Common myeloid progenitor, CD34-positive (primary cell): ENCODE measurements at regions not wholly inside any gene's neighbourhood (a gene's known extent, or its start where the extent isn't known, plus 50 kb on each side); places are given as distances from the start of the nearest gene placed in this dataset.

Source experiments
- CTCF ChIA-PET: fragments of 350-600 bp; sonication (Branson Sonifier 250); formaldehyde crosslinking; loops from one replicate; lab custom pipeline; 2021; ENCODE audit warnings: antibody characterized with exemption; lab: Charles Lee
- POLR2A ChIA-PET: fragments of 350-600 bp; sonication (Branson Sonifier 250); formaldehyde crosslinking; loops from one replicate; lab custom pipeline; 2021; ENCODE audit warnings: antibody characterized with exemption; lab: Charles Lee
- DNase-seq, 3 donors: peaks; one replicate each; pipeline versions ENCODE4 v3.0.0 to v3.0.0-alpha.2; 2013
- H3K27ac ChIP-seq, 2 experiments: 1 replicate in 1 of 2; 2 replicates in 1 of 2; pipeline ENCODE4 v1.7.0; 2013; ENCODE audit warnings: inconsistent platforms in 2 of 2, low read length in 2 of 2, mild to moderate bottlenecking in 2 of 2, low read depth in 1 of 2, moderate library complexity in 1 of 2; ENCODE audit not compliant: severe bottlenecking in 2 of 2, insufficient read depth in 1 of 2, poor library complexity in 1 of 2
- H3K27me3 ChIP-seq, 5 experiments: replicated peaks in 2 of 5; 1 replicate in 3 of 5; 2 replicates in 2 of 5; pipeline versions ENCODE4 v1.6.1 to v1.7.0; 2013; ENCODE audit warnings: low read length in 4 of 5, mild to moderate bottlenecking in 2 of 5, moderate library complexity in 2 of 5, inconsistent platforms in 1 of 5; ENCODE audit not compliant: insufficient read depth in 5 of 5, control insufficient read depth in 4 of 5
- H3K36me3 ChIP-seq, 4 experiments: 1 replicate in 2 of 4; 2 replicates in 2 of 4; pipeline versions ENCODE4 v1.6.1 to v1.7.0; 2013; ENCODE audit warnings: low read length in 3 of 4, control low read depth in 1 of 4, mild to moderate bottlenecking in 1 of 4; ENCODE audit not compliant: control insufficient read depth in 4 of 4, insufficient read depth in 4 of 4
- H3K4me1 ChIP-seq, 4 experiments: 1 replicate in 3 of 4; 2 replicates in 1 of 4; pipeline versions ENCODE4 v1.6.1 to v1.7.1; 2013; ENCODE audit warnings: low read length in 3 of 4, mild to moderate bottlenecking in 3 of 4, control low read depth in 1 of 4, inconsistent platforms in 1 of 4, moderate library complexity in 1 of 4; ENCODE audit not compliant: control insufficient read depth in 4 of 4, insufficient read depth in 4 of 4; ENCODE audit errors: control extremely low read depth in 1 of 4
- H3K4me3 ChIP-seq, 7 experiments: 1 replicate in 4 of 7; 2 replicates in 3 of 7; pipeline versions ENCODE4 v1.5.1 to v1.7.0; 2013; ENCODE audit warnings: mild to moderate bottlenecking in 7 of 7, low read length in 6 of 7, moderate library complexity in 6 of 7, inconsistent platforms in 2 of 7, low read depth in 2 of 7, control low read depth in 1 of 7; ENCODE audit not compliant: insufficient read depth in 4 of 7, control insufficient read depth in 1 of 7; ENCODE audit errors: extremely low read depth in 1 of 7
- H3K9me3 ChIP-seq, 5 experiments: 1 replicate in 4 of 5; 2 replicates in 1 of 5; pipeline versions ENCODE4 v1.6.1 to v1.7.1; 2013; ENCODE audit warnings: low read length in 4 of 5, mild to moderate bottlenecking in 2 of 5, inconsistent platforms in 1 of 5, low read depth in 1 of 5, moderate library complexity in 1 of 5; ENCODE audit not compliant: control insufficient read depth in 4 of 5, insufficient read depth in 2 of 5; ENCODE audit errors: control extremely low read depth in 1 of 5
- WGBS: methylation state at CpG from one replicate; pipeline ENCODE4 v1.1.5; 2013; ENCODE audit not compliant: insufficient coverage; 5-methylcytosine and 5-hydroxymethylcytosine counted together

DNA sequence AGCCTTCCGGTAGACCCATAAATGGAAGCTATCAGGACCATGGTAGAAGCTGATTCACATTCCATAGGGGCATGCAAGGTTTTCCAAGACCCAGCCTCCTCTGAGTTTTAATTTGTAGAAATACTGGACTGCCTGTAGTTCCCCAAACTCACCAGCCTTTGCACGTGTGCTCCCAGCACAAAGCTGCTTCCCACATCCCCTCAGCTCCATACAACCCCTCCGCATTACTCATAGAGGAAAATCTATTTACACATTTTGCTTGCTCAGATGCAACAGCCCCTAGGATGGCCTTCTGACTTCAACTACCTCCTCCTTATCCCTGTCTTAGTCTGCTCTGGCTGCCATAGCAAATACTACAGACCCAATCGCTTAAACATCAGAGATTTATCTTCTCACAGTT, 336.2 kb downstream of the SETD4 start:
- H3K36me3 ChIP-seq: no peaks in the 10 kb centered on the region
- H3K9me3 ChIP-seq: peaks cover 0 to 3% (median 0%) of the 10 kb centered on the region in 5 experiments
- H3K27me3 ChIP-seq: peaks cover 0 to 2% (median 0%) of the 10 kb centered on the region in 5 experiments
- CTCF ChIA-PET: no interaction called here
- H3K4me1 ChIP-seq: peaks cover 0 to 4% (median under 1%) of the 10 kb centered on the region in 4 experiments
- WGBS: 95% methylated on average over 2 of the region's 4 CpGs
- DNase-seq: no peak
- no peak overlapping the region for H3K4me3 ChIP-seq
- H3K27ac ChIP-seq: no peak overlapping the region
- POLR2A ChIA-PET: no interaction called here

DNA sequence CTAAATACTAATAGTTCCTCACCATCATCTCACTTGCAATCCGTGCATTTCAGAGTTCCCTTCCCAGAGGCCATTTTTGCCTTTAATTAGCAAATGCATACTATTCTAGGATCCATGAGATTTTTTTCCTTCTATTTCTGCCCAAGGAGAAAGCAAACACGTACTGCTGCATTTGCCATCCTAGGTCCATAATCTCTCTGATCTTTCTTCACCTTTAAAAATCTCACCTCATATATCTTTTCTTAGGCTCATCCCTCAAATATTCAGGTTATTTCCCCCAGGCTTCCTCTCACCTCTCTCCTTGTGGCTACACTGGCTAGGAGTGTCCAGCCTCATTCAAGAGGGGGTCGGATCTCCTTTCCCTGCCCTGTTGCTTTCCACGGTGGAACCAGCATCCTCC, 338.6 kb downstream of the SETD4 start:
- ChIA-PET POLR2A (no interaction called here), CTCF (no interaction called here)
- Histone ChIP-seq H3K4me1 (peaks cover 0 to 4% (median under 1%) of the 10 kb centered on the region in 4 experiments), H3K9me3 (peaks cover 0 to 3% (median 0%) of the 10 kb centered on the region in 5 experiments), H3K4me3 (no peak overlapping the region), H3K36me3 (no peaks in the 10 kb centered on the region), H3K27me3 (peaks cover 0 to 3% (median 0%) of the 10 kb centered on the region in 5 experiments), H3K27ac (no peak overlapping the region)
- no peak for DNase-seq
- 87% methylated on average over 4 of the region's 4 CpGs for WGBS

DNA sequence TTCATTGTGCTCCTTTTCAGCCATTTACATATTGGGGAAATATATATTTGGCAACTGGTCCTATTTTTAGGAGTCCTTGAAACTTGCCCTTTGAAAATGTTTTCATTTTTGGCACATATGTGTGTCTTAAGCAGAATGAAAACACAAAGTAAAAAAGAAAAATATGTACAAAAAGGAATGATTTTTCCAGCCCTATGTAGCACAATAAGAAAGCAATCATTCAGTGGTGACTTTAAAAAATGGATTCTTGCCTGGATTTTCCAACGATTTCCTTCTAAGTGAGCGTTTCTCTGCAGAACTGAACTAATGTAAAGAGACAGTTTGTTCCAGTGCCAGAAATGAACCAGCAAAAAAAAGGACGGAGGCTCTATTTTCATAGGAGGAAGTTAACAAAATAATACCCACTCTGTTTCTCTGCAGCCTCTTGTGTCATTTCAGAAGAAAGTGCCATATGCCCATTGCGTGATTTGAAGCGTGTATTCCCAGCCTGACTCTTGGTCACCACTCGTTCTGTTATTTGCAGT, 340.1 kb downstream of the SETD4 start:
- POLR2A ChIA-PET: no interaction called here

DNA sequence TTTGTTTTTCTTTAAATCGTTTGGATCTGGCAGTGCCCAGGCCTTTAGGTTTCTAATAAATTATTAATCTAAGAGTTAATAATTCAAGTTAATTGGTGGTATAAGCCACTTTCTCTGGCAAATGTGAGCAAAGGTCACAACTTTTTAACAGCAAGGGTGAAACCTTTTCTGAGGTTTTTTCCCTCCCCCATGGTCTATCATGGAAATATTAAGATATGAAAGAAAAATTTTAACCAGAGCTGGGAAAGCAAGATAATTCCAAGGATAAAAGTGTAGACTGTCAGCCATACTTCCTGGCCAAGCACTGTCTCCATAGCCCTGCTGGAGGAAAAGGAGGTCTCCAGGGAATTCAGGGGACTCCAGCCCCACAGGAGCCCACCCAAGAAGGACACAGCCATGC, 341.2 kb downstream of the SETD4 start:
- ChIA-PET POLR2A (no interaction called here), CTCF (no interaction called here)
- no CpG with 5 or more reads among the region's 1 CpG for WGBS
- Histone ChIP-seq H3K4me3 (no peak overlapping the region), H3K9me3 (peaks cover 0 to 3% (median 0%) of the 10 kb centered on the region in 5 experiments), H3K36me3 (no peaks in the 10 kb centered on the region), H3K4me1 (peaks cover 0 to 4% (median under 1%) of the 10 kb centered on the region in 4 experiments), H3K27ac (no peak overlapping the region), H3K27me3 (peaks cover 0 to 3% (median 0%) of the 10 kb centered on the region in 5 experiments)
- DNase-seq: no peak

More for the DNA sequence above, 340.1 kb downstream of the SETD4 start:
- CTCF ChIA-PET: no interaction called here
- WGBS: 16% methylated on average over 6 of the region's 6 CpGs
- peaks cover 0 to 3% (median 0%) of the 10 kb centered on the region in 5 experiments for H3K9me3 ChIP-seq
- no peak overlapping the region for H3K27ac ChIP-seq
- H3K36me3 ChIP-seq: no peaks in the 10 kb centered on the region
- DNase-seq: peak in 2 of 3 donors; percentile 26 to 27
- peaks cover 0 to 4% (median under 1%) of the 10 kb centered on the region in 4 experiments for H3K4me1 ChIP-seq
- no peak overlapping the region for H3K4me3 ChIP-seq
- H3K27me3 ChIP-seq: peaks cover 0 to 3% (median 0%) of the 10 kb centered on the region in 5 experiments

DNA sequence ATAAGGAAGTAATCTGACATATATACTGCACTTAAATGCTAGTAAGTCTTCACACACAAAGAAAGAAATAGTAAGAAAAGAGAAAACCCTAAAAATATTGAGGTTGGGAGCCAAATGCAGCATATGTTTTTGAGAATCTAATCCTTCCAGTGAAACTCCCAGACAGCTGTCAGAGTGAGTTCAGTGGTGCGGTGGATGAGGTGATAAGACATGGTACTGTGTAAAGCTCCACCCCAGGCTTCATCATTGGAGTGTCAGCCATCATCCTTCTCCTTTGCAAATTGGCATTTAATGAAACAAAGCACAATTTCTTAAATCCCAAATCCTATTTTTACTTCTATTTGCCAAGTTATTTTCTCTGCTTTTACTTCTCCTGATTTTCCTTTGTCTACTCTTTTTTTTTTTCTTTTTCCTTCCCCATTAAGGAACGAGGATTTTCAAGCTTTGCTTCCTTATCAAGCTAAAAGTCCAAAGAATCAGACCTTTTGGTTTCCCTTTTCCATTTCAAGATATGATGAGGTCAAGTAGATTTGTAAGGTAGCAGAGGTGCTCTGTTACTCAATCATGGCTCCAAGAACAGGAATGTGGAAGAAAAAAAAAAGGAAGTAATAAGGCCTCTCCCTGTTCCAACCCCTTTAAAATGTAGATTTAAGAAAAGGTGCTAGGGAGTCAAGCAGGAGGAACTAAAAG, 343.3 kb downstream of the SETD4 start:
- WGBS: no CpG with 5 or more reads among the region's 2 CpGs
- Histone ChIP-seq H3K4me3 (no peak overlapping the region), H3K36me3 (no peaks in the 10 kb centered on the region), H3K4me1 (peaks cover 0 to 4% (median under 1%) of the 10 kb centered on the region in 4 experiments), H3K9me3 (no peaks in the 10 kb centered on the region), H3K27me3 (peaks cover 0 to 3% (median 0%) of the 10 kb centered on the region in 5 experiments), H3K27ac (no peak overlapping the region)
- CTCF ChIA-PET: no interaction called here
- no peak for DNase-seq
- POLR2A ChIA-PET: no interaction called here

DNA sequence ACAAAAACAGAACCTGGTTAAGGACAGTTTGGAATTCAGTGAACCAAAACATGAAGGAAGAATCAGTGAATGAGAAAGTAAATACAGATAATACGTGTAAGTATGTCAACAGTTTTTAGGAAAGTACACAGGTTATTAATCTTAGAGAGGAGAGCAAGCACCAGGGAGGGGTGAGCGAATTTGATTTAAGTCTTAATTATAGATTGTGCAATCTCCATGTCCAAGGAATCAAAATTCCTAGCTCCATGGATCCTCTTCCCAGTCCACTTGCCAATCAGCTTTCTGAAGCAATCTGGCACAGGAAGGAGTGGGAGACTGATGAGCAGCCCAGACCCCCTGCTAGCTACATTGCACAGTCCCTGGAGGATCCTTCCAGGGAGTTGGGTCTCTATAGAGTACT, 346.4 kb downstream of the SETD4 start:
- CTCF ChIA-PET: no interaction called here
- Histone ChIP-seq H3K27me3 (peaks cover 0 to 3% (median 0%) of the 10 kb centered on the region in 5 experiments), H3K27ac (no peak overlapping the region), H3K4me3 (no peak overlapping the region), H3K9me3 (no peaks in the 10 kb centered on the region), H3K4me1 (no peaks in the 10 kb centered on the region), H3K36me3 (no peaks in the 10 kb centered on the region)
- no peak for DNase-seq
- 92% methylated on average over 1 of the region's 2 CpGs for WGBS
- POLR2A ChIA-PET: no interaction called here

DNA sequence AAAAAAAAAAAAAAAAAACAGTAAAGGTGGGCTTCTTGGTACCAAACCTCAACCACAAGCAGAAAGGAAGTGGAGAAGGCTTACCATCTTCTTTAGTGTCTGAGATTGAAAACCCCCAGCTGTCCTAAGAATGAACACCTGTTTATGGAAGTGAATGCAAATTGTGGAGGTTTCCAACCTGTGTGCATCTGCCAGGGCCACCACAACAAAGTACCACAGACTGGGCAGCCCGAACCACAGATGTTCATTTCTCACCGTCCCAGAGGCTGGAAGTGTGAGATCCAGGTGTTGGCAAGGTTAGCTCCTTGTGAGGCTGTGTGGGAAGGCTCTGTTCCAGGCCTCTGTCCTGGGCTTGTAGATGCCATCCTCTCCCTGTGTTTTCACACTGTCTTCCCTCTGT, 348.7 kb downstream of the SETD4 start:
- no peak for DNase-seq
- peaks cover 0 to 5% (median 0%) of the 10 kb centered on the region in 5 experiments for H3K27me3 ChIP-seq
- WGBS: 100% methylated on average over 1 of the region's 2 CpGs
- H3K9me3 ChIP-seq: no peaks in the 10 kb centered on the region
- H3K4me3 ChIP-seq: no peak overlapping the region
- no peaks in the 10 kb centered on the region for H3K4me1 ChIP-seq
- H3K27ac ChIP-seq: no peak overlapping the region
- POLR2A ChIA-PET: no interaction called here
- no peaks in the 10 kb centered on the region for H3K36me3 ChIP-seq
- CTCF ChIA-PET: no interaction called here
